GM18498 (cell line): ENCODE measurements at regions not wholly inside any gene's neighbourhood (a gene's known extent, or its start where the extent isn't known, plus 50 kb on each side); places are given as distances from the start of the nearest gene placed in this dataset.
"Not testable (repeated sequence)": the region's sequence is repeated elsewhere in the genome, so short reads cannot be mapped to it uniquely, and the experiment has no call there.

Experiments used
- ATAC-seq: cut with Tn5 transposase; IDR thresholded peaks from one replicate; pipeline ENCODE4 v1.9.1; 2021; ENCODE audit warnings: mild to moderate bottlenecking, moderate library complexity; ENCODE audit not compliant: unreplicated experiment

DNA sequence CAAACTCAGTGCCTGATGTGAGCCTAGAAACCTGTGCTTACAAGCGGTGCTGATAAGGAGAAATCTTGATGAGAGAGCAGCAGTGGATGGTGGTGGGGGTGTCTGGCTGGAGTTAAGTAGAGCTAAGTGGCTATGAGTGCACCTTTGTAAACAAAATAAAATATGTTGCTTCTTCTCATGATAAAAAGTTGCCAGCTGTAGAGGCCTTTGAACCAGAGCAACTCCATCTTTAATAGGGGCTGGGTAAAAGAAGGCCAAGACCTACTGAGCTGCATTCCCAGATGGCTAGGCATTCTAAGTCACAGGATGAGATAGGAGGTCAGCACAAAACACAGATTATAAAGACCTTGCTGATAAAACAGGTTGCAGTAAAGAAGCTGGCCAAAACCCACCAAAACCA is 107.6 kb upstream of the FAM3C start:
- ATAC-seq, result no peak

DNA sequence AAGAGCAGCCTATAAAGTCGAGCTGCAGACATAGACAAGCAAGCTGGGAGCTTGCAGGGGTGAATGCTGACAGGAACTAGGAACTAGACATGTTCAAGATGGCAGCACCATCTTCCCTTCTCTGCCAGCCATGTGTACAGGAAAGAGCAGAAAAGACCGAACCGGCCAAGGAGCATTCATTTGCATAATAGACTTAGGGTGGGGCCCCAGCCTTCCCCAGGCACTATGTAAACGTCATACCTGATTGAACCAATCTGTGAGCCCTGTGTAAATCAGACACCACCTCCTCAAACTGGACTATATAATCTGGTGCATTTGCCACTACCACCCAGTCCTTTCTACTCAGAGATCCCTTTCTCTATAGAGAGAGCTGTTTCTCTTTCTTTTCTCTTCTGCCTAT is 106.9 kb upstream of the FAM3C start:
- ATAC-seq, result no peak

DNA sequence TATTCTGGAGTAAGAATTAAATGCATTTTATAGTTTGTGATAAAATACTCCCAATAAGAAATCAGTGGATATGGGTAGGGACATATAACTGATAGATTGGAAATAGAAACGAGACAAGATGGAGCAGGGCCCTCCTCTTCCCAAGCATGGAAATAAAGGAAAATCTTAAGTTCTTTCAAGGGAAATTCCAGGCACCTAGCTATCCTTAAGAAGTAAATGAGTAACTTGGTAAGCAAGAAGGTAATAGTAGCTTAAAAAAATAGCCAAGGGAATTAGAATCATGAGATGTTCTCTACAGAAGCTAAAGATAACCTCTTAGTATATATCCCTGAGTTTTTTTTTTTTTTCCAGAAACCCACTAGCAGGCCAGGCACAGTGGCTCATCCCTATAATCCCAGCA is 105.5 kb upstream of the FAM3C start:
- ATAC-seq, result no peak

DNA sequence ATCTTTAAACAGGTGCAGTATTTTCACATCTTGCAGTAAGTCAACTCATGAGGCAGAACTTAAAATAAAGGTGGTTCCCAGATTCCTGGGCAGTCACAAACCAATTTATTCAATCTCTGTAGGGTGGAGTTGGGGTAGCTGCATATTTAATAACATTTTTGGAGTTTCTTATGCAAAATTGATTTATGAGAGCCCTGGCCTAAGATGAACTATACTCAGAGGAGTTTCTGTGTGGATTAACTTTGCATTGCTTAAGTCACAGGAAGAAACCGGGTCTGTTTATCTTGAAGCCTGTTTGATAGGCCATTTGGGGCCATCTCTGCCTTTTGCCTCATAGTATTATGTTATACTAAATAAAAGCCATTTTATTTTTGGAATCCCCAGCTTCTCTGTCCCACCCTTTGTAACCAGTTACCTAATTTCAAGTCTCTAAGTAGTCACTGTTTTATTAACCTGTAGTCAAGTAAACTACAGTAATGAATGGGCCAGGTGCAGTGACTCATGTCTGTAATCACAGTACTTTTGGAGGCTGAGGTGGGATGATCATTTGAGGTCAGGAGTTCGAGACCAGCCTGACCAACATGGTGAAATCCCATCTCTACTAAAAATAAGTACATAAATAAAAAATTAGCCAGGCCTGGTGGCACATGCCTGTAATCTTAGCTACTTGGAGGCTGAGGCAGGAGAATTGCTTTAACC is 104.4 kb upstream of the FAM3C start:
- ATAC-seq, result no peak

DNA sequence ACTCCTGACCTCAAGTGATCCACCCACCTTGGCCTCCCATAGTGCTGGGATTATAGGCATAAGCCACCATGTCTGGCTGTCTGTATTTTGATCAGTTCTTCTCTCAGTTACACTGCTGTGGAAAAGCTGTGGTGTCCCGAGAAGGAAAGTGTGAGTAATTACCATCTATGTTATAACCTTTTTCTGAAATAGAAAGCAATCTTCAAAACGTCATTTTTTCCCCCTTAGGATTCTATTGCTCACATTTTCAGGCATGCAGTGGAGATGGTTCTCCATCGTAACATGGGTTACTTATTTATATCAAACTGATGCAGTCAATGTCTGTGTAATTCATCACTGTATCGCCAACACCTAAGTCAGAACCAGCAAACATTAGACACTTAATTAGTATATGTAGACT is 103.5 kb upstream of the FAM3C start:
- no peak for ATAC-seq

DNA sequence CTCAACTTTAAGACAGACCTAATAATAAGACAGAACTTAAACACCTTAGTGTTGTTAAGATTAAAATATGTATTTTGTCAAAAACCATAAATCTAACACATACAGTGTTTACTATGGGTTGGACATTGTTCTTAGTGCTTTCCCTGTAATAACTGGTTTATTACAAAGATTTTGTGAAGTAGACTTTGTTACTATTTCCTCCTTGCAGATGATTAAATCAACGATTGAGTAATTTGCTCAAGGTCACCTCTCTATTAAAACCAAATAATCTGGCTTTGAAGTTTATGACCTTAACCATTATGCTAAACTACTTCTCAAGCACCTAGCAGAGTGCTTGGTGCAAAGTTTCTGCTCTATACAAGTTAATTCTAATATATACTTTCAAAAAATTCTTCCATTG is 102.7 kb upstream of the FAM3C start:
- no peak for ATAC-seq

DNA sequence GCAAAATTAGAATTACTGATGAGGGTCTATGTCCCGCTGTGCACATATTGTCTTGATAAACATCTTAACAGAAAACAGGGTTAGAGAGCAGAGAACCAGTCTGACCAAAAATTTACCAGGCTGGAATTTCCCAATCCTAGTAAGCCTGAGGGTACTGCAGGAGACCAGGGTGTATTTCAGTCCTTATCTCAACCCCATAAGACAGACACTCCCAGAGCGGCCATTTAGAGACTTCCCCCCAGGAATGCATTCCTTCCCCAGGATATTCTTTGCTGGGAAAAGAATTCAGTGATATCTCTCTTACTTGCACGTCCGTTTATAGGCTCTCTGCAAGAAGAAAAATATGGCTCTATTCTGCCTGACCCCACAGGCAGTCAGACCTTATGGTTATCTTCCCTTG is 101.4 kb upstream of the FAM3C start:
- not testable (repeated sequence) for ATAC-seq

DNA sequence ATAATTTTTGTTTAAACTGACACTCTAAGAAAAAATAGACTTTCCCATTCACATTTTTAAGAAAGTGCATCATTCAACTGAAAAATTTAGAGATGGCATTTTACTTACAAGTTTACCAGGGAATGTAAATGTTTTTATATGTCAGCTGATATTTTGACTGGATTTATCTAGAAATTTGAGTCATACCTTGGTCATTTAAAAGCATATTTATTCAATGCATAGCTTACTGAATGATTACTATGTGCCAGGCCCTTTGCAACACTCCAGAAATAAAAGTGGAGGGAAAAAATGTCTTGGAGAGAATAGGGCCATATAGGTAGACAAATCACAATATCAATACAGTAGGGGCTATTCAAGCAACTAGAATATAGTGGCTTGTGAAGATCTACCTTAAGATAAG is 98.4 kb upstream of the FAM3C start:
- ATAC-seq, result no peak

DNA sequence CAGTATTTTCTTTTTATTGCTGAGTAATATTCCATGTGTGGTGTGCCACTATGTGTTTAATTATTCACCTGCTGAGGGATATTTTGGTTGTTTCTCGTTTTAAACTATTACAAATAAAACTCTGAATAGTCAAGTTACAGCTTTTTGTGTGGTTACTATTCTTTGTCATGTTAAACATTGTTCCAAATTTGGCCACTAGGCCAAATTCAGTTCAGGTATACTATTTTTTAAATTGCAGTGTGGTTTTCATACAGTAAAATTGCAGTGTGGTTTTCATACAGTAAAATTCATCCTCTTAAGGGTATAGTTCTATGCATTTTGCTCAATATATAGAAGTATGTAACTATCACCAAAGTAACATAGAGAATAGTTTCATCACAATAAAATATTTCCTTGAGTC is 97.4 kb upstream of the FAM3C start:
- ATAC-seq, result no peak

DNA sequence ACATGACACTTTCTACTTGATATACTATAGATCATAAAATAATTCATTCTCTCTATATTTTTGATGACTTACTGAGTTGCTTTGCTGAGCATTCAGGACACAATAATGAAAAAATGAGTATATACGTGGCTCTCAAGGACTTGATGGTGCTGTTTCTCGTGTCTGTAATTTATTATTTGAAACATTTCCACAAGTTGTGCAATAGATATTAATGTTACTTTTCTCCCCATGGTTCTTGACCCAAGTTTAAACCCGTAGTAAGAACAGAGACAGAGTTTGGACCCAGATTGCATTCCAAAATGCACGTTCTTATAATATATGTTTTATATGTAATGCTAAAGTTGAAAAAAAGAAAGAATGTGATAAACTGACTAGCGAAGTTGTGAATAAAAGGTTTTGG is 94.2 kb upstream of the FAM3C start:
- ATAC-seq, result no peak

DNA sequence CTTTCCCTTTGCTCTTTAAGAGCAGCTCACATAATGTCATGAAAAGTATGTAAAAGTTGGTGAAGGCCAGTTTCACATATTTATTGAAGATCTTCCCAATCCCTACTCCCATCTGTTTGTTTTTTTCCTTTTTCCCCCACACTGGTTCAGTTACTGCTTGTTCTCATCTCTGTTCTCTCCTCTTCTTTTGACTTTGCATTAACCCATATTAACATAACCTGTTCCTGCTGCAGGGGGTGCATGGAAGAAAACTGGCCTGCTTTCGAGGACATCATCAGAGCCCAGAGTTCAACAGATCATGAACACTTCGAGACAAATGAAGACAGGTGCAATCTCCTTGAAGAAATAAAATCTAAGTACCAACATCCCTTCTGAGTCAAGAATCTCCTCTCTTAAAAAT is 93.3 kb upstream of the FAM3C start:
- no peak for ATAC-seq

DNA sequence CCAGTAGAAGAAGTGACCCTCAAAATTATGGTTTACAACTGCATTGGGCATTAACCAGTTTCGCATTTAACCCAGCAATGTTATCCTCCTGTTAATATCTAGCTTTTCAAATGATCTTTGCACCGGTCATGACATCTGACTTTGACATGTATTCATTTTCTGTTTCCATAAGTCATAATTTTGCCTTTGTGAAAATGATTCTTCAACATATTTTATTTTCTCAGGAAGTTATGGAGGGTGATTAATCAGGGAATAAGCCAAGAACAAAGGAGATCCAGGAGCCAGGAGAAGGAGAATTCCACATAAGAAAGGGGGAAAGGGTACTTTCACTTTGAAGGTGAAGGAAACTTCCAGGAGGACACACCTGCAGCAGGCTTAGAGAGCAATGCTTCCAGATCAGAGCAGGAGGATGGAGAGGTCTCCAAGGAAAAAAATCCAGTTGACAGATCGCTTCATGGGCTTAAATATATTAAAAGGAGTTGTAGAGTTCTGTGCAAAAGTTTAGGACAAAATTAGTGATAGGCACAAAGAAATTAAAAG is 92.1 kb upstream of the FAM3C start:
- ATAC-seq, result no peak

DNA sequence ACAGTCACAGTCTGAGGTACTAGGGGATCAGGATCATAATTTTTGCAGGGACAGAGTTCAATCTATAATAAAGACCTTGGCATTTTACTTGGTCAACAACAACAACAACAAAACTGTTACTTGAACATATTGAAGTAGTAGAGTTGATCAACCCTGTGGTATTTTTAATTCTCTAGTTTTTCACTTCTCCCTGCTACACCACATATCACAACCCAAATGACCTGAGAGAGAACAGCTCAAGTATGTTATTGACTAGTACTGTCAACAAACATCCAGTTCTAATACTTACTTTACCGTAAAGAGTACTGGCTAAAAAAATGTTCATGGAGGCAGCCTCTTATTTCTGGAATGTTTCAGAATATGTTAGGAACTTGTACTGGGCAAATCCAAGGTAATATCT is 90.5 kb upstream of the FAM3C start:
- ATAC-seq, result no peak

DNA sequence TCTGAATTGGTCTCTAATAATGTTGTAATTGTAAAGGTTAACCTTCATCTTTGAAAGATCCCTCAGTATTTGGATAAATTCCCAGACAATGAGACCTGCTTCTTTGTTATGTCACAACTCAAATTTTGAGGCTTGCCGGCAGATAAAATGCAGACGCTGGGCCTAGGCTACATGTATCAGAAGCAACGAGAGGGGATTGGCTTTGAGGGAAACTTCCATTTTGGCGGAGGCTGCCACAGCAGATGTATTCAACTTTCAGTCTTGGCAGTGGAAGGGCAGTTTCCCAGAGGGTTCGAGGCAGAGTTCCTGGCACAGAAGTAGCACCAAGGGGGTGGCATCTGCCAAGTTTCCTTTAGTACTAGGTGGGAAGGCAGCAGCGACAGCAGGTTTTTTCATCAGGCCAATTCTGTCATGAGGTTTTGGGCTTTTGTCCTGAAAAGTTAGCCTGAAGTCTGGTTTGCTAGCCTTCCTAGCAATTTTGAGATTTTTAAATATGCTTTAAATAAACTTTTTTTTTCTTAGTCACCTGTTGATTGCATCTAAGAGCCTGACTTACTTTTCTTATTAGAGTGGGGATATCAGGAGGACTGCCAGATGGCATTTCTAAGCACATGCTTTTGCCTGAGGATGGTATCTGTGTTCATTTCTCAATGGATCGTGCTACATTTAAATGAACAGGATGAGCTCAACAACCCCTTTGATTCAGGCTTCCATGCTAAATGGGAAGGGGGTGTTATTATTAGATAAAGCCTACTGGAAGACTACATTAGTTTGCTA is 89.5 kb upstream of the FAM3C start:
- no peak for ATAC-seq

DNA sequence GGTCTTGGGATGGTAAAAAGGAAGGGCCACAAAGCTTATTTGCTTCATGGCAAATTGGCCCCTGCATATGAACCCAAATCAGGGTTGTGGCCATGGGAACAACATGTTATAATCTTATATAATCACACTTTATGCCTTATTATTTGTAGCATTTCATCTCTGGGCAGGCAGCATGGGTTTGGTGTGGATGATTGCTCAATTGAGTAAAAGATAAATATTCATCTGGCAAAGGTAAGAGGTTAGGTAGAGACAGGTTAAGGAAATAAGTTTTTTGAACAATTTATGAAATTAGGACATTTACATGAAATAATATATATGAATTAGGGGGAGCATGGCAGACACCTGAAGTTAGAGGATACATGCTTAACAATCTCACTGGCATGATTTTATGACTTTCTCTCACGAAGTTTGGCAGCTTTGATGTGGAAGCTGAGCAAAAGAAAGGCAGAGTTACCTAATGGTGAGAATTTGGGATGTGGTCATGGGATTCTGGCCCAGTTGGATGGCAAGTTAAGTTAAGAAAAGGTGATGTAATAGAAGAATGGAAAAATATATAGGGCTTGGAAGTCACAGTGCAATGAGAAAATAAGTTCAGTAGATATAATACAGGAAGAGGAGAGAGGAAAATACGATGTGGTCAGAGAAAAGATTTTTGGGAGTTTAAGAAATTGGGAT is 88.1 kb upstream of the FAM3C start:
- ATAC-seq, result no peak

DNA sequence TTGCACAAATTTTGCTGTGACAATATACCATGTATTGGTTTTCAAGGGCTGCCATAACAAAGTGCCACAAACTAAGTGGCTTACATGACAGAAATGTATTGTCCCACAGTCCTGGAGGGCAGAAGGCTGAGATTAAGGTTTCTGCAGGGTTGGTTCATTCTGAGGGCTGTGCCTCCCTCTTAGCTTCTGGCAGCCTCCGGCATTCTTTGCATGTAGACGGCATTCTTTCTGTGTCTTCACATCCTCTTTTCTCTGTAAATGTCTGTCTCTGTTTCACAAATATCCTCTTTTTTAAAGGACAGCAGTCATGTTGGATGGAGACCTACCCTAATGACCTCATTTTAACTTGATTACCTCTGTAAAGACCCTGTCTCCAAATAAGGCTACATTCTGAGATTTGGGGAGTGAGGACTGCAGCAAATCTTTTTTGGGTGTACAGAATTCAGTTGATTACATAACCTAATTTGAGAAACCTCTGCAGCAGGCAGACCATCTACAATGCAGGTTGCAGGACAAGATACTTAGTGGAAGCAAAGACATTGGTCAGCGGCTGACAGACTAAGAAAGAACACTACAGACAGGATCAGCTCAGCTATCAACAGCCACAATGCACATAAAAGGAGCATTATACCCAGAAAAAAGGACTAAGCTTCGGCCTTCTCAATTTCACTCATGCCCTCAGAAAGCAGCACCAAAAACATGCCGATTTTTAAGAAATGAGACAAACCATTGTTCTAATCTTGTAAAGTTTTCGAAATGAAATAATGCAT is 84.6 kb upstream of the FAM3C start:
- ATAC-seq, result no peak

DNA sequence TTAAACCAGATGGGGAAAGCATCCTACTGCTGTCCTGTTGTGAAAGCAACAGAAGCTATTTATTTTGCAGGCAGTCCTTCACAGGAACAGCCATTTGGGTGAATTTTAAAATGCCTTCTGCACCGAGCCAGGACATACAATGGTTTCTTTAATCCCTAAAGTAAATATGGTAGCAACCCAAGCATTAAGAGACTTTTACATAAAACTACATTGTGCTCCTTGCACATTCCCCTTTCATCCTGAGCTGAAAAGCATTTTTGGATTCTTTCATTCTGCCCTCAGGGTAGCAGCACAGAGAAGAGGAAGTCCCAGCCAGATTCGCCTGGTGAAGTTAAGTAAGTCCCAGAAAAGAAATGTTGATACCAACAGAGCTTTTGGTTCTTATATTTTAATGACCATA is 84.0 kb upstream of the FAM3C start:
- ATAC-seq, result no peak

DNA sequence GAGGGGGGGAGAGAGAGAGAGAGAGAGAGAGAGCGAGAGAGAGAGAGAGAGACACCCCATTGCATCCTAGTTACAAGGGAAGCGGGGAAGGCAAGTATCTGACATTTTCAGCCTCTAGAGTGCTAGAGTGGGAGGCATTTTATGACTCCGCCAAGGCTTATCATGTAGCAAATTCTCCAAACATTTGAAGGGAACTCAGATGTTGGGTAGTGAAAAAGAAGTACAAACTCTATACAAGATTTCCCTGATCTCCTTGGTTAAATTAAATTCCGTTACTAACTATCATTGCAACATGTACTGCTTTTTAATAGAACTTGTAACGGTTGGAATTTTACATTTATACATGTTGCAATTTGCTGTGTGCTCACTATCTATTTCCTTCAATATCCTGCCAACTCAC is 83.4 kb upstream of the FAM3C start:
- ATAC-seq, result no peak

DNA sequence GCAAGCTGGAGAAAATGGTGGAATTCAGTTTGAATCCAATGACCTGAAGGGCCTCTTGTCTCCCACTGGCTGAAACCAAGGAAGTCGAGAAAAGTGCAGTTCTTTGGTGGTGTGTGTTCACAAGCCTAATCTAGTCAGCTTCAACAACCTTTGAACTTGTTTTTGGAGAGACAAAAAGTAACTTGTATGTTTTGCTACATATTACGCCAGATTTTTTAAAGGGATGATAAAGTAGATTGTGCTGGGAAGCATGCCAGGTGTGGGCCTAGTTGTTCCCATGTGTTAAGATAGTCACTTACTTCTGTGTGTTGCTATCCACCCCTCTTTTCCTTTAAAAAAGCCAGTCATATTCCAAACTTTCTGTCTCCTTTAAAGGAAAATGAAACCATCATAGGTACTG is 79.7 kb upstream of the FAM3C start:
- no peak for ATAC-seq

DNA sequence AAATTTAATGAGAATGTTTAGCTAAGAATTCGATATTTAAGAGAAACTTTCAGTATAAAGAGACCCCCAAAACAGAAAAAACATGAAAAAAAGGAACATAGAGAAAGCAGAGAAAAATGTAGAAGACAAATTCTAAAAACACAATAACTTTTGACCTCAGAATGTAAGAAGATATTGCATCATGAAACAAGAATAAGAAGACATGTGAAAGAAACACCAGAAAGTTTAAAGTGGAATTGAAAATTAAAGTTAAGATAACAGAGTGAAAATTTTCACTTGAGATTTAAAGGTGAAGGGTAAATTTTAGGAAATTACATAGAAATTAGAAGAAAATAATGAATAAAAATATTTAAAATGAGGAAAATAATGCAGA is 78.2 kb upstream of the FAM3C start:
- no peak for ATAC-seq

DNA sequence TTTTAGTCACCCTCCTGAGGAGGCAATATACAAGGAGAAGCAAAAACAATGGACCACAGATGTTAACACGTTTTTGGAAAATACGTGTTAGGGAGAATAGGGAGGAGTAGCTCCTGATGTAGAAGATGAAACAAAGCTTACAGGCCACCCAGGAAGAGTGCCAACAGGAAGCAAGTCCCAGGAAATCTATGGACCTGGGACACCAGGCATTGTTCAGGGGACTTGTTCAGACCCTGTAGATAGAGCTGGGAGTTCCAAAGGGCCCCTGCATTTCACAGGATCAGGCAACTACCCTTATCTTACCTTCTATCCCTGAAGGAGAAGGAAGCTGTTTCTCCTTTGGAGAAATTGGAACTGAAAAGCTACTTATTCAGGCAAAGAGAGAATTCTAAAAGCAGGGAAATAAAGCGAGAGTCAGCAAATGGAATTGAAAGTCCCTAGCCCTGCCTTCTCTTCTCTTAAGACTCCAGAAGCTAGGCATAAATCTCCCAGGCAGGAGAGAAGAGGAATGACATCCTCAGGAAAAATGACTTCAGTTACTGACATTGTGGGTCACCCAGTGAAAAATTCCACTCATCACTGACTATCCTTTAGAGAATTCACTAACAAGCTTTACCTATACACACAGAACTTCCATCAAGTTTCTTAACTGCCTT is 77.7 kb upstream of the FAM3C start:
- ATAC-seq, result no peak
